ENCODE measurements at regions not wholly inside any gene's neighbourhood (a gene's known extent, or its start where the extent isn't known, plus 50 kb on each side); places are given as distances from the start of the nearest gene placed in this dataset.
"Not testable (repeated sequence)": the region's sequence is repeated elsewhere in the genome, so short reads cannot be mapped to it uniquely, and the experiment has no call there.

DNA sequence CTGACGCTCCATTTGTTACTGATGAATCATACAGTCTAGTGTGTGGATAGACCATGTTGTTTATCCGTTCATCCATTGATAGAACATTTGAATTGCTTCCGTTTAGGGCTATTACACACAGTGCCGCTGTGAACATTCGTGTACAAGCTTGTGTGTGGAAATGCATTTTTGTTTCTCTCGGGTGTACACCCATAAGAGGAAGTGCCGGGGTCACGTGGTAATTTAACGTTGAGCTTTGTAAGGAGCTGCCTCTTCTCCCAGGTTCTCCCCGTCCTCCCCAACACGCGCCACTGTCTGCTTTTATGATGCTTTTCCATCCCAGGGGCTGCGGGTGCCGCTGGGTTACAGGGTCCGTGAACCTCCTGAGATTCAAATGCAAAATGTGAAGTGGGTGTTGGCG lies 142.3 kb downstream of the IGLL1 start:
- DNase-seq (ENCODE audit: low read depth): no peak

DNA sequence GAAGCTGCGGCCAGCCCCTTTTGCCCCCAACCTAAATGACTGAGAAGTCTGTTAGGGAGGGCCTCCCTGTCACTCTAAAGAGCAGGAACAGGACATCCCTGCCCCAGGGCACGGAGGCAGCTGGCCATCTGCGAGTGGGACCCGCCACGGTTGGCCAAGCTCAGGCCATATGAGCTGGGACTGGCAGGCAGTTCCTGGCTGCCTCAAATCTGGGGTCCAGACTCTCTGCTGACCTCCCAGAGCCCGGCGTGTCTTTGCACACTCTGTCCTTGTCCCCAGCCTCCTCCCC lies 143.0 kb downstream of the IGLL1 start:
- not testable (repeated sequence) for DNase-seq (ENCODE audit: low read depth)

DNA sequence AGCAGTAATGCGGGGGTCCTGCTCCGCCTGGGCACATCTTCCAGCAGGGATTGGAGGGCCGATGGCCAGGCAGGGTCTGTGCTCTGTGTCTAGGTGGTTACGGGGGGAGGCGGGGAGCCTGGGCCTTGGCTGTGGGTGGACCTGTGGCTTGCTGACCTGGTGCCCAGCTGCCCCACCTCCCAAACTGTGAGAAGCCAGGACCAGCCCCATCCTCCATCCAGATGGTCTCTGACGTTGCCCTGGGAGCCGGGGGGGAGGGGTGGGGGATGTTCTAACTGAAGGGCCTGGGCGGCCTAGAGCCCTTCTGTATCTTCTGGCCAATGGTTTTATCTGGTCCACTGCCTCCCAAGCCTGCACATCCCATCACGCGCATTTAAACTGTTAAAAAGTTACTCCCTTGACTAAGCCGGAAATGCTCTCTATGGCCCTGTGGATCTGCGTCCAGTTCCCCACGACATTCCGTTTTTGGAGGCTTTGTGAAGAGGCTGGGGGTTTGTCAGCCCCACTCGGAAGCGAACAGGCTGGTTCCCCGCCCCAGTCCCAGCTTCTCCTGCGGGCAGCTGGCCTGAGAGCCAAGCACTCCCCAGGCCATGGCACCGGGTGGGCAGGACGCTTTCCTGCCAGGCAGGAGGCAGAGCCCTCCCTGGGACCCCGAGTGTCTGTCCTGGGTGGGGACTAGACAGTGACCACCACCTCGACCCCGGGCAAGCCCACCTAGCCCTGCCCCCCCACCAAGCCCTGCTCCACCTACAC lies 143.6 kb downstream of the IGLL1 start:
- not testable (repeated sequence) for DNase-seq (ENCODE audit: low read depth)

DNA sequence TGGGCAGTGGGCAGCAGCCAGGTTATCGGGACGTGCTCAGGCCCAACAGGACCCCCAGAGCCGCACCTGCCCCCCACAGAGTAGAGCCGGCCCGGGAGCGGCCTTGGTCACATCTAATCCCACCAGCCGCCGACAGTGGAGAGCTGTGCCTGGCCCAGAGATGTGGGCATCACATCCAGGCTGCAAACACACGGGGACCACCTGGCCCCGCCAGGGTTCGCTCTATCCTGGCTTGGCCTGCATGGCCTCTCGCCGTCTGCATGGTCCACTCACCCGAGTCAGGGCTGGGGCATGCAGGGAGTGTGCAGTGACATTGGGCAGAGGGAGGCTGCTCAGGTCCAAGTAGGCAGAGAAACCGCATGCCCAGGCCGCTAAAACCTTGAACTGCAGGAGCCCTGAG lies 144.9 kb downstream of the IGLL1 start:
- DNase-seq (ENCODE audit: low read depth): not testable (repeated sequence)

DNA sequence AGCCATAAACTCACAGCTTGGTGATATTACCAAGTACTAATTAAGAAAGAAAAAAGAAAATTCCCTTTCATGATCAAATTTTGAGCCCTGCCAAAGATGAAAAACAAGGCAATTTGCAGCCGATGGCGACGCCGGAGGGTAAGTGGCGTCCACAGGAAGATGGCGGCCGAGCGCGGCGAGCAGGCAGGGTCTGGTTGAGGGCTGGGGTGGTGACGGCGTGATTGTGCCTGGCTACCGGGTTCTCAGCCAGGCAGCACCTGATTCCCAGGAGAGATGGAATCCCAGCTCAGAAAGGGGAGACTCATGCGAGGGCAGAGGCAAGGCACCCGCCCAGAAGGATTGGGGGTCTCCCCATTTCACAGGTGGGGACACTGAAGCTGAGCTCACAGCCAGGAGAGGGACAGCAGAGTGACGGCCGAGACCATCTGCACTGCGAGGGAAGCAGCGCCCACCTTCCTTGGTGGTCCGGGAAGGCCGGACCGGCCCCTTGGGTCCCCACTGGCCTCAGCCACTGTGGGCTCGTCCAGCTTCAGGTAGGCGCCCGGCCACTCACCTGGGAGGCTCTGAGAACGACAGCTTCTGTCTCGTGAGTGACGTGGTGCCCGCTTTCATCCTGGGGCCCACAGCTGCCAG lies 145.8 kb downstream of the IGLL1 start:
- DNase-seq (ENCODE audit: low read depth): not testable (repeated sequence)

DNA sequence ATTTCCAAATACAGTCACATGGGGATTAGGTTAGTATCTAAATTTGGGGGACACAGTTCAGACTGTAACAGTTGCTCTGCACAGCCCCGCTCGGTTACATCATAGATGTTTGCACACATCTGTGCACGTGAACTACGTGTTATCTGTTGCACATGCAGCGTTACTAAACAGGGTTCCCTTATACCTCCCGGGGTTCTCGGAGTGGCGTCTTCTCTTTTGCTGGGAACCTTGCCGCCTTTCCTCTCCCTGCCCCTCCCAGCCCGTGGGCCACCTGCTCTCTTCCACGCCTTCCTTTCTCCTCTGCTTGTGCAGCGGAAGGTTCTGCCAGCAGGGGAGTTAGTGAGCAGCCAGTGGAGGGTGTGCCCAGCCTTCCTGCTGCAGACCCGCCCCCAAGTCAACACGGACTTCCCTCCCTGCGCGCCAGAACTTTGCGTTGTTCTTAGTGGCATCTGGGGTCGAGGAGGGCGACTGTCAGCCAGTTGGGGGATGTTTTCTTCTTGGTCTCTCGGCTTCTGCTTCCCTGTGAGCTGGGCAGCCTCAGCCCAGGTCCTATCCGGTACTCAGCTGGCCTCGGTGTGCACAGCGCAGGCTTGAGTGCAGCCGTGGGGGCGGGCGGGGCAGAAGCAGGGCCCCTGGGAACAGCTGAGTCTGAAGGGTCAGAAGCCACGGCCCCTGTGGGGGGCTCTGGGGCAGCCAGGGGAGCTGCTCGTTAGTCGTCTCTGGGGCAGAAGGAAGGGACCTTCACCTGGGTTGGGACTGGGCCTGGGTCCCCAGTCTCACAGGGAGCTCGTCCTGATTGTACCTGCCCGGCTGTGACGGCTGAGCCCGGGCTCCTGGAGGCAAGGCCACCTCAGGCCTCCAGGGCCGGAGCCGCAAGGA lies 146.7 kb downstream of the IGLL1 start:
- peak; percentile 11 for DNase-seq (ENCODE audit: low read depth)

DNA sequence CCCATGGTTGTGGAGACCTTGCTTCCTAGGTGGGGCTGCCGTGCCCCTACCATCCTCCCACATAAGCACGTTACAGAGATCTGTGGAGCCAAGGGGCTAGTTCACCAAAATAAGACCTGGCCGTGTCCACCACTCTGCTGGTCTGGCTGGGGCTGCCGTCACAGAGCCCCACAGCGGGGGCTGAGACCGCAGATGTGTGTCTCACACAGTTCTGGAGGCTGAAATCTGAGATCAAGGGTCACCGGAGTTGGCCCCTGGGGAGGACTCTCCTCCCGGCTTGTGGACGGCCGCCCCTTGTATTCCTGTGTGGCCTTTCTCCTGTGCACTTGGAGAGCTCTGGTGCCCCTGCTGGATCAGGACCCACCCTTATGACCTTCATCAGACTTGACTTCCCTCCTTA lies 147.4 kb downstream of the IGLL1 start:
- not testable (repeated sequence) for DNase-seq (ENCODE audit: low read depth)

DNA sequence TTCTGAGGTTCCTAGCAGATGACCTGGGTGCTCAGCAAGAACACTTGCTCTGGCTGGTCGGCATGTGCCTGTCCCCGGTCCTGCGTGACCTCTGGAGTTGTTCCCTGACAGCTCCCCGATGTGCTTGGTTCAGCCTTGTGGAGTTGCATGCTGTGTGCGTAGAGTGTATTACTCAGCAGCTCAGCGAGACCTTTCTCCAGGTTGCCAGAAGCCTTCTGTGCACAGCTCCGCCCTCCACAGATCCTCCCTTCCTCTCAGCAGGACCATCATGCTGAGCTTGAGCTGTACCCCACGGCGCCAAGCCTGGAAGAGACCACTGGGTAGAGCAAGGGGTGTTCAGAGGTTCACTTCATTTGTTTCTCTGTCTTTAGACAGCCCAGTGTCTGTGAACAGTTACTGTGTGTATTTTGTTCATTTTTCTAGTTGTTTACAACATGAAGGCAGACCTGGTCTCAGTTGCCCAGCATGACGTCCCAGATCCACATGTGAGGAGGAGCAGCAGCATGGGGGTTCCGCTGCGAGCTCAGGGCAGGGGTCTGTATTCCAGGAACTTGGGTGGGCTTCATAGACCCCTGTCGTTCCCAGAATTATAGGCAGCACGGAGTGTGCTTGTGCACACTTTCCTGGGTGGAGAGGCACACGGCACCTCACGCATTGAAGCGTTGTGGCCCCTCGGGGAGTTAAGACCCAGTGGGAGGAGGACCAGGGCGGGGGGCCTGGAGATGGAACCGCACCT lies 148.6 kb downstream of the IGLL1 start:
- no peak for DNase-seq (ENCODE audit: low read depth)

DNA sequence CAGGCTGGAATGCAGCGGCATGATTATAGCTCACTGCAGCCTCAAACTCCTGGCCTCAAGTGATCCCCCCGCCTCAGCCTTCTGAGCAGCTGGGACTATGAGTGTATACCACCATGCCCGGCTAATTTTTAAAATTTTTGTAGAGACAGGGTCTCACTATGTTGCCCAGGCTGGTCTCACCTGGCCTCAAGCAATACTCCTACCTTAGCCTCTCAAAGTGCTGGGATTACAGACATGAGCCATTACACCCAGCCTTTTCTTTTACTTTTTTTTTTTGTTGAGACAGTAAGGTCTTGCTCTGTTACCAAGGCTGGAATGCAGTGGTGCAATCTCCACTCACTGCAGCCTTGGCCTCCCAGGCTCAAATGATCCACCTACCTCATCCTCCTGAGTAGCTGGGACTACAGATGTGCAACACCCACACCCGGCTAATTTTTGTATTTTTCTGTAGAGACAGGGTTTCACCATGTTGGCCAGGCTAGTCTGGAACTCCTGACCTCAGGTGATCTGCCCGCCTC lies 155.5 kb downstream of the IGLL1 start:
- DNase-seq (ENCODE audit: low read depth): not testable (repeated sequence)

DNA sequence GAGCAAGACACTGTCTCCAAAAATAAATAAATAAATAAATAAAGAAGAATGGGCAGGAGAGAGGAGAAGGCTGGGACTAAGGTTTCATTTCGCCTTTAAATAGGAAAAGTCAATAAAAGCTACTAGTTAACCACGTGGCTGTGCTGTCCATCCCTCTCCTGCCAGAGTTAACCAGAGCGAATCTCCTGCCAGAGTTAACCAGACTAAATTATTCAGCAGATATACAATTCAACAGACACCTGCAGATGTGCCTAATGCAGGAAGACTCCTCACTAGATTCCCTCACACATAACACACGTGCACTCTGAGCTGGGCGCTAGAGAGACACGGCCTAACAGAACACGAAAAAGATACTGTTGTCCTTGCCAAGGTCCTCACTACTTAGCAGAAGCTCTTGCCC lies 156.1 kb downstream of the IGLL1 start:
- DNase-seq (ENCODE audit: low read depth): no peak

DNA sequence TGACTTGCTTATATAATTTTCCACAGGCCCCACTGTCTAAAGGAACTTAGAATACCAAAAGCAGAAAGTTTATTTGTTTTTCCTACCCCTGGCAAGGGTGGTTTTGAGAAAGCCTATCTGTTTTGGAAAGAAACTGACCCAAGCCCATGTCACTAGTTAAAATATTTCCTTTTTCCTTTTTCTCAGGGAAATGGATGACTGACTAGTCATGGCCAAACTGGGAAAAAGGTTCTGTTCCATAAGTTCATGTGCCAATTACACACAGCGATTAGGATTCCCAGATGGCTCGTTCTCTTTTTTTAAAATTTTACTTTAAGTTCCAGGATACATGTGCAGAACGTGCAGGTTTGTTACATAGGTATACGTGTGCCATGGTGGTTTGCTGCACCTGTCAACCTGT lies 157.8 kb downstream of the IGLL1 start:
- DNase-seq (ENCODE audit: low read depth): not testable (repeated sequence)

DNA sequence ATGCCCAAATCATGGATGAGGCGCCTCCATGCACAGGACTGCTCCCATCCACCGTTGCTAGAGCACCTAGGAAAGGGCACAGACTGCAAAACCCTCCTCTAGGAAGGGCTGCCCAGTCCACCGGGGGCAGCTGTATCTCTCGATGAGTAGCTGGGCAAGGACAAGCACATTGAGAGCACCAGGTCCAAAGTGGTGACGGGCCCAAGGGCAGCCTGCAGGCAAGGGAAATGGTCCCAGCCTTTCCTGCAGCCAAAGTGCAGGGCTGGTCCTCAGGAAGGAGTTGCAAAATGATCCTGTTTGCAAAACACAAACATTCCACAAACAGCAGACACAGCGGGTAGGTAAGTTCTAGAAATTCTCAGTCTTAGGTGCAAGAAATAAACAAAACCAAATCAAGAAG lies 158.8 kb downstream of the IGLL1 start:
- not testable (repeated sequence) for DNase-seq (ENCODE audit: low read depth)

DNA sequence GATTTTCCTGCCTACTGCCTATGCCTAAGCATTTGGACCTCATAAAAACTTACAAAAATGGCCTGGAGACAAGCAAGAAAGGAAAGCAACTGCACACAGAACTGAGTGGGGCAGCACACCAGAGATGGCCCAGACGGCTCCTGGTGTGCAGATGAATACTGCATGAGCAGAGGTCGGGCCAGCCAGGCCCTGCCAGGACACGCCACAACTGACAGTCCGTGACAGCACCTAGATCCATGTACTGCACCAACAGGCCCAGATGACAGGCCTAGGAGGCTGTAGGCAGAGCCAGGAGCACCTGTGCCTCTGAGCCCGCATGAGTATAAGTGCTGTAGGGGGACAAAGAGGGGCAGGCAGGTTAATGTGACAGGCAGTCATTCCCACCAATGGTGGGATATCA lies 160.2 kb downstream of the IGLL1 start:
- DNase-seq (ENCODE audit: low read depth): no peak

DNA sequence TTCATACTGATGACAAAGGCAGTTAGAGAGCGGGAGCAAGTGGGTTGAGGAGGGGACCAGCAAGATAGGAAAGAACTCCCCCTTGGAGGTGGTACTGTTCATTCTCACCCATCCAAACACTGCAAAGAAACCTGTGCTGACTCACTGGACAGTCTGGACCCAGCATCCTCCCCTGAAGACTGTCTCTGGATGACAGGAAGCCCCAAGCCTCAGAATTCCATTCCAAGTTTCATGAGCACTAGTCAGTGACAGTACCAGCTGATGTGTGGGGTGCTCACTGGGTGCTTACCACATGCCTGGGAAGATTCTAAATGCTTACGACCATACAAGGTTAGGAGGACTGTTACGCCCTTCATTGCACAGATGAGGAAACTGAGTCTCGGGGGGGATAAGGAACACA lies 160.9 kb downstream of the IGLL1 start:
- no peak for DNase-seq (ENCODE audit: low read depth)

DNA sequence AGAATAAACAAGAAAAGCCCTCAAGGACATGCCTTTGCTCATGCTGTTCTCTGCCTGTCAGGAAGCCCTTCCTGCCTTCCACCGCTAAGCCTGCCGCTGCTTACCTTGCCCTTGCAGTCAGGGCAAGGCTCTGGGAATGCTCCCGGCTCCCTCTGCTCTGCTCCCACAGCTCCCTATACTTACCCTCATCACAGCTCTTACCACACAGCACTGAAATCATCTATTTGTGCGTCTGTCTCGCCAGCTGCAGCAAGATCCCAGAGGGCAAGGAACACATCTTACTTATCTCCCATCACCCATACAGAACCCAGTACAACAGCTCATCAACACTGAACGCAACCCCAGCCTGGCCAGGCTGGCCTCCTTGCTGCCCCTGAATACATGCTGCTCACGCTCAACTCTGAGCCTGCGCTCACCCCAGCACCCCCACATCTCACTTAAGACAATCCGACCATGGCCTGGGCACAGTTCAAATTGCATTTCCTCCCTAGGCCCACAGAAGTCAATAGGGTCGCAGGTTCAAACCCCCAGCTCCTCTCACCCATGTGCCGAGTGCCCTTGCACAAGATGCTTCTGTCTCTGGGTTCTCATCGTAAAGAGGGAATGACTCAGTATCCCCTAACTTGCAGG lies 161.8 kb downstream of the IGLL1 start:
- DNase-seq (ENCODE audit: low read depth): no peak

DNA sequence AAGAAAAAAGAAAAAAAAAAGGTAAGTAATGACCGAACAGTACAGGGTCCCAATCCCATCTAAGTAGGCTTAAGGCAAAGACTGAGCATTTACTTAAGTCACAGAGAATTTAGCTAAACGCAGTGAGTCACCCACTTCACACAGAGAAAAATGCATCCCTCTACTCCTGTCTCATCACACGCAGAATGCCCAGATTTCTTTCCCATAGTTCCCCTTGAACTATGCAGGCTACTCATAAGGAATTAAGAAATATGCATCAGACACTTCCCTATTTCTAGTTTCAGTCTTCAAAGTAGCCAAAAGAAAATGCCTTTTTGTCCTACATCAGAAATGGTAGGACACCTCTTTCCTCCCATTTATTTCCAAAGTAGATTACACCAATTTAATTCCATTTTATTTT lies 162.8 kb downstream of the IGLL1 start:
- not testable (repeated sequence) for DNase-seq (ENCODE audit: low read depth)

DNA sequence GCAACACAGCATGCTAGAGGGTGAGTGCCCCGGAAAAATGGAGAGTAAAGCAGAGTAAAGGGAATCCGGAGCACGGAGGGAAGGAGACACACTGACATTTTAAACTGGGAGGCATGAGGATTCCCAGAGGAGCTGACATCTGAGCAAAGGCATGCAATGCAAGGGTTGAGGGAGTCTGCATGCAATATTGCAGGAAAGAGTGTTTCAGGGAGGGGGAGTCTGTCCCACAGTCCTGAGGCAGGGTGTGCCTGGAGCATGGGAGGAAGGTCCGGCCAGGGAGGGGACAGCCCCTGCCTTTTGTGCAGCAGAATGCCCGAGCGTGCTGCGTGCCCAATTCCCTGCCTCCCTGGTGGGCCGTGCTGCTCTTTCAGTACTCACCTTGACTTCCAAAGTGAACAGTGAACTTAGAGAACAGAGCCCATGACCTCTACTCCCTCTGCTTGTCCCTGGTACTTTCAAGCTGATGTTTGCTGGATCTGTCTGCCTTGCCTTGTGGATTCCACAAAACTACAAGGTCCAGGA lies 163.9 kb downstream of the IGLL1 start:
- not testable (repeated sequence) for DNase-seq (ENCODE audit: low read depth)

DNA sequence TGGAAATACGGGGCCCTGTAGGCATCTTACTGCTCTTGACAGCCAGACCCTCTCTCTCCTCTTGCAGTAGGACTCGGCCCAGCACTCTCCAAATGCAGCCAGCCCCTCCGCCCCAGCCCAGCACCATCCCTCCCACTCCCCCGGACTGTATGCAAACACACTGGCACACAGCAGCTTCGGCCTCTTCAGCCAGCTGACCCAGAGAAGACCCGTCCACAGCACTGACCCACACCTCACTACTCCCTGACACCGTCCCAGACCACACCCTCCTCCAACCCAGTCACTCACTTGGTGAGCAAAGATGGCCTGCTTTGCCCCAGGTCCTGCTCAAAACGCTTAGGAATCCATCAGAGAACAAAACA lies 164.6 kb downstream of the IGLL1 start:
- DNase-seq (ENCODE audit: low read depth): no peak

DNA sequence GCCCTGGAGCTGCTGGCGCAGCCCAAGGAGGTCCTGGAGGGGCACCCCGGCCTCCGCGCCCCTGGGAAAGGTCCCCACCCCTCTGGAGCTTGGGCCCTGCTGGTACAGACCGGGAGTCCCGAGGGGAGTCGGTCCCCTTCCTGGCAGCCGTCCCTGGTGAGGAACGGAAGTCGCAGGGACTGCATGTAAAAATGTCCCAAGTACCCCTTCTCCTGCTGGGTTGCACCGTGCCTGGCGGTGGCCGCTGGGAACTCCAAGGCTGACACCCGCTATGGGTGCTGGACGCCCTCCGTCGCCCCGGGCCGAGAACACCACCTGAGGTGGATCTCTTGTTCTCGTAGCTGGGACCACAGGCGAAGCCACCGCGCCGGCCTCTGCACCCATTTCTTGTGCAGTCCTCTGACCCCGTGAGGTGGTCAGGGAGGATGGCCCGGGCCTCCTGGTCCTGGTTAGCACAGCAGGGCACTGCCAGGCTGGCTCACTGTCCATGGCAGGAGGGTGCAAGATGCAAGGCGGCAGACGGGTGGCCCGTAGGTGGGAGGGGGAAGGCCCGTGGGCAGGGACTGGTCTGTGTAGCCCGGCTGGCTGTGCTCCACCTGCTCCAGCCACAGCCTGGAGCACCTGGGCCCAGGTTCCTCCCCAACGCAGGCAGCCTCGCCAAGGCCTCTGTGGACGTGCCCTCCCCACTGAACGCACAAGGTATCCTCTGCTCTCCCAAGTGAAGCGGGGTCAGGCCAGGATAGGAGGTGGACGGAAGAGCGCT lies 165.2 kb downstream of the IGLL1 start:
- DNase-seq (ENCODE audit: low read depth): no peak

DNA sequence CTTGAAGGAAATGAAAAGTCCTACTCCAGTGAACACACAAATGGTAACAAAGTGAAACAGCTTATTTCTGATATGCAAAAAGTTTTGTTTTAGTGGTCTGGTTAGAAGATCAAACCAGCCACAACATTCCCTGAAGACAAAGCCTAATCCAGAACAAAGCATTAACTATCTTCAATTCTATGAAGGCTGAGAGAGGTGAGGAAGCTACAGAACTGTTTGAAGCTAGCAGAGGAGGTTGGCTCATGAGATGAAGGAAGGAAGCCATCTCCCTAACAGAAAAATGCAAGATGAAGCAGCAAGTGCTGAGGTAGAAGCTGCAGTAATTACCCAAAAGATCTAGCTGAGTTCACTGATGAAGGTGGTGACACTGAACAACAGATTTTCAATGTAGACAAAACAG lies 168.4 kb downstream of the IGLL1 start:
- no peak for DNase-seq (ENCODE audit: low read depth)

DNA sequence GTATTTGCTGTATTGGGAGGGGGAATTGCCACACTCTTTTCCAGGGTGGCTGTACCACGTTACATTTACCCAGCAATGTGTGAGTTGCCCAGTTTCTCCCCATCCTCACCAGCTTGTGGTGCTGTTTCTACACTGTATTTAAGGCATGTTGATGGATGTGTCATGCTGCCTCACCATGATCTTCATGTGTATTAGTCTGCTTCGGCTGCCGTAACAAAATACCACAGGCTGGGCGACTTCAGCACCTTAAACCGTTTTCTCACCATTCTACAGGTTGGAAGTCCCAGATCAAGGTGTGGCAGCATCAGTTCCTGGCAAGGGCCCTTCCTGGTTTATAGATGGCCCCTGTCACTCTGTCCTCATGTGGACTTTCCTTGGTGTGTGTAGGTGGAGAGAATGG lies 169.7 kb downstream of the IGLL1 start:
- no peak for DNase-seq (ENCODE audit: low read depth)

All from stimulated activated CD4-positive, alpha-beta T cell treated with anti-CD3 and anti-CD28 coated beads, Interleukin-2, amount 100 ng/mL, for 4 hours (primary cell).